ENCODE measurements at regions not wholly inside any gene's neighbourhood (a gene's known extent, or its start where the extent isn't known, plus 50 kb on each side); places are given as distances from the start of the nearest gene placed in this dataset.

DNA sequence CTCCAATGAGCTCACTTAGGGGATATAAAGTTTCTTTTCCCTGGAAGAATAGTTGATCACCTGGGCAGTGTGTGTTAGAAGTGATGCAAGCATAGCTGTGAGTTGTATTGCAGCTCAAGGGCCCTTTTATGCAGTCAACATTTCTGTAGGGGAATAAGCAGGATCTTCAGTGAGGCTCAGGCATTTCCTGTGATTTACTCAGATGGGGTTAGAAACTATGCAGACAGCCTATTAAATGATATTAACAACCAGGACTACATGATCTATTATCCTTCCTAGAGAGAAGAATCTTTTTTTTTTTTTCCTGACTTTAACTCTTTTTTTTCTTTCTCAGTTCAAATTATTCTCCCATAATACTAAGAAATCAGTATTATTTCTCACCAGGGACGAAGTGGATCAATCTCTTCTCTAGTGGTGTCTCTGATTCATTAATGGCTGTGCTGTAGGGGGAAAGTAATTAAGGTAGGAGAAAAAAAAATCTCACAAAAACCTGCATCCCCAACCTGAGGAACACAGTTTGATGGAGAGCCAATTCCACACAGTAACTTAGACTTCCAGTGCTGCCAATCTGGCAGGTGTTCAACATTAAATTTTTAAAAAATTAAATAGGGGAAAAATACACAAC is 126.4 kb upstream of the SLC10A2 start:
- DNase-seq (ENCODE audit: low read depth) = no peak

DNA sequence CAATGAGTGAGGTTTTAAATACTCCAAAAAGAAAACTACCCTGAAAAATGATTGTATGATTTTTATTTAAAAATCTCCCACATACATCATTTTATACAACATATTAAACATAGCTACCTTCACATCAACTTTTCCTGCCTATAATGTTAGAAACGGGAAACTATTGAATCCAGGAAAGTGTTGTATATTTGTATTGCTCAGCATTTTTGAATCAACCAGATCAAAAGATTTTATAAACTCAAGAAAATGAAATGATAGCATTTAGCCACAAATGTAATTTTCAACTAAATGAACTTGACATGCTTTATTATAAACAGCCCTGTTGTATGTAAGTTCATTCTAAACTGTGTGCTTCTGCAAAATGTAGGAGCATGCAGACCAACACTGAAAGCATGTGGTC is 124.6 kb upstream of the SLC10A2 start:
- DNase-seq (ENCODE audit: low read depth) = no peak

GRCh38 chr13:103188713-103189326 is 122.6 kb upstream of the SLC10A2 start:
- DNase-seq (ENCODE audit: low read depth) = no peak

DNA sequence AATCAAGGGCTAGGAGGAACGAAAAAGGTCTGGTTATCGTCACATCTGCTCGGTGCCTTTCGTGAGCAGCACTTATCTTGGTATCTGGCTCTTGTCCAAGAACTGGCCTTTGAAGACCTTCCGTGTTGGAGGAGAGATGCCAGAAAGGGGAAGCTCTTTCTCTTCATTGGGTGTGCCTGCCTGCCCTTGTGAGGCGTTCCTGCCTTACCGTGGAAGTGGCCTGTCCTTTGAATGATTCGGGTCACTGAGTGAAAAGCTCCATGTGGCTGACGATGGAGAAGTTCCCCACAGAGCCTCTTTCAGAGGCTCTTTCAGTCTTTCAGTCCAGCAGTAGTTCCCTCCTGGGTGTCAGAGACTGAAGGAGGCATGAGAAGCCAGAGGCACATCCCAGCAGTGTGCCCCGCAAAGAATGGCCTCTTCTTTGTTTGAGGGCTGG is 121.5 kb upstream of the SLC10A2 start:
- DNase-seq (ENCODE audit: low read depth) = no peak

DNA sequence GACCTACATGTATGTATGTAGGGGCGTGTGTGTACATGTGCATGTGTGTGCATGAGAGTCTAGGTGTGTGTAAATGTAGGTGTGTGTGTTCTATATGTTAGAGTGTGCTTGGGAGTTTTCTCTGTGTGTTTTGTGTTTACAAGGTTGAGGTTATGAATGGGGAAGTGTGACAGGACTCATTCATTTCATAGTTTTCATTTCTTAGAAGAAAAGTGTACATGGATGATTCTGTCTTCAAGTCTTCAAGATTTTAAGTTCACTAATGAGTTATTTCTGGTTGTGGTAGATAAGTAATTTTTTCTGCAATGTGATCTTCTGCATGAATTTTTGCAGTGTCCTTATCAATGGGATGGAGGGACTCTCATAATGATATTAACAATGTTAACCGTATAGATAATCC is 118.2 kb upstream of the SLC10A2 start:
- DNase-seq (ENCODE audit: low read depth) = no peak

DNA sequence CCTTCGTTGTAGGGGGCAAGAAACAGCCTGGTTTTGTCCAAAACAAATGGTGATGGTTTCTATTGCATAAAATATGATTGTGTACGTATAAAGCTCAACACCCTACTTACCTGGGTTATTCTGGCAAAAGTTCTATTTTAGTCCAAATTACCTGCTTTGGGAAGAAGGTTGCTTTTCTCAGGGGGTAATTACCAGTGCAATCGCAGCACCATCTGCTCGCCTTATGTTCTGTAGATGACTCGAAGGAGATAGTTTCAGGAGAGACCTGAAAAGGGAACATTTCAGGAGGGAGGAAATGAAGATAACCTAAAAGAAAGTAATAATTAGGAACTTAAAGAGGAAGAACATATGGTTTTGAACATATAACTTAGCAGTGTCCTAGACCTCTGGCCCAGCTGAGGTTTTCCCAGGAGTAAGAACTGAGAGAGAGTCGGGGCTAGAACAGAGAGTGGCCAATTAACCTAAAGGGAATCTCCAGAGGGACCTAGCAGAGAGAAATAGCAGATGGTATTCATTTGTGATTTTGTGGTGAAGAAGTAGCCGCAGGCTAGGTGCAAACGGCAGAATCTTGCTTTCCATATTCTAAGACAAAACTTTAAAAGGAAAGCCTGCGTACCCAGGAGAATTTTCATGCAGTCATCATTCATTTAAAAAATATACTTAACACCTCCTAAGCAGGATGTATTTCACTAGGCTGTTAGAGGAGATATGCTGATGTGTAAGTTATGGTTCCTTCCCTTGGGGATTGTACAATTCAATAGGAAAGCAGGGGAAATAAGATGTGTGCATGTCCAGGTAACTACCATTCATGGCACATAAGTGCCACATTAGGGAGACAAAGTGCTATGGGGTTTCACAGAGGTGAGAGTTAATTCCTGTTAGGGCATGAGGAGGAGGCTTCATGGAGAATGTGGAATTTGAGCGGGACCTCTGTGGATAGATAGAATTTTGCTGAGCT is 113.0 kb upstream of the SLC10A2 start:
- DNase-seq (ENCODE audit: low read depth) = no peak

- DNase-seq (ENCODE audit: low read depth) = no peak
These were observed 108.7 kb upstream of the SLC10A2 start for GRCh38 chr13:103174966-103175365.

- DNase-seq (ENCODE audit: low read depth) = no peak
These were observed 102.8 kb upstream of the SLC10A2 start for GRCh38 chr13:103168901-103169508.

- no peak for DNase-seq (ENCODE audit: low read depth)
These were observed 98.0 kb upstream of the SLC10A2 start for GRCh38 chr13:103164251-103164650.

DNA sequence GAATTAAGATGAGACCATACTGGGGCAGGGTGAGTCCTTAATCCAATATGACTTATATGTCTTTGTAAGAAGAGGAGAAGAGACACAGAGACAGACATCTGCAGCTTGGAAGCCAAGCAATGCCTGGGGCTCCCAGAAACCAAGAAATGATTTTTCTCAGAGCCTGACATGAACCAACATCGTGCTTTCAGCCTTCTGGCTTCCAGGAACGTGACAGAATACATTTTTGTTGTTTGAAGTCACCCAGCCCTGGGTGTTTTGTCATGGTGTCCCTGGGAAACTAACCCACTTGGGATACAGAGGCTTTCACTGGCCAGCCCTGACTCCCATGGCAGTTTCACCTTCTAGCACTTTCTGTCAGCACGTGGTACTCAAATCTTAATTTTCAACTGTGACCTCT is 95.3 kb upstream of the SLC10A2 start:
- no peak for DNase-seq (ENCODE audit: low read depth)

- no peak for DNase-seq (ENCODE audit: low read depth)
These were observed 91.4 kb upstream of the SLC10A2 start for GRCh38 chr13:103157434-103158145.

DNA sequence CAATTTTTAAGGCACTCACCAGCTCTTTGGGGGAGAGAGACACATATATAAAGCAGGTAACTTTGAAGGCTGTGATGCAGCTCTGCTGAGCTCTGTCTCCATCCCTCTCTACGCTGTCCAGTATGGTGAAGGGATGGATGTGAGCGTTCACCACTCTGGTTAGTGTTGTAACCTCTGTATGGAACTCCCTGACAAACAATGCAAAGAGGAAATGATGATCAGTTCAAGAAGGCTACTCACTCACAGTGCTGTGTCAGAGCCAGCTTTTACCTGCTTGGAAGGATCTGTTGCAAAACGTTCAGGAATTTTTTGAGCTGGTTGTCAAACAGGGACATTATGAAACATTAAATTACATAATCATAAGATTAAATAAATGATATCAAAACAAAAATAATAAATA is 90.8 kb upstream of the SLC10A2 start:
- no peak for DNase-seq (ENCODE audit: low read depth)

GRCh38 chr13:103156346-103156998 is 90.3 kb upstream of the SLC10A2 start:
- DNase-seq (ENCODE audit: low read depth) = no peak

GRCh38 chr13:103153466-103153865 is 87.2 kb upstream of the SLC10A2 start:
- no peak for DNase-seq (ENCODE audit: low read depth)

GRCh38 chr13:103147961-103148360 is 81.7 kb upstream of the SLC10A2 start:
- no peak for DNase-seq (ENCODE audit: low read depth)

- DNase-seq (ENCODE audit: low read depth) = no peak
These were observed 79.2 kb upstream of the SLC10A2 start for GRCh38 chr13:103145442-103145841.

DNA sequence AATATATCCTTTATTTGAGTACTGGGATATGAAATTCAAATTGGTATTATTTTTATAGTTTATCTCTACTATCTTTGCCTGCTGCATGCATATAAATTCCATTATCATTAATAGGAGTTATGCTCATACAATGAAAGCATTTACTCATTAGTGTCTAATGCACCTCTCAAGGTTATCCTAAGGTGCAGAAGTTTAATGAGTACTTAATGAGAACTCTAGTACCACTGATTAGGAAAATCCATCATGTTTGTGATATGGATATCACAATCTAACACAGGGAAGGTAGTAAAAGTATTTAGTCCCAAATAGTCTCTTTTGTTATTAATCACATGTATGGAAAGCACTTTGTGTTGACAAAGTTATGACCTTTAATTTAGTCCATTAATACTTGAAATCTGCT is 77.2 kb upstream of the SLC10A2 start:
- DNase-seq (ENCODE audit: low read depth) = no peak

GRCh38 chr13:103142151-103142550 is 75.9 kb upstream of the SLC10A2 start:
- DNase-seq (ENCODE audit: low read depth) = no peak

- DNase-seq (ENCODE audit: low read depth) = no peak
These were observed 73.9 kb upstream of the SLC10A2 start for GRCh38 chr13:103140001-103140671.

- no peak for DNase-seq (ENCODE audit: low read depth)
These were observed 68.1 kb upstream of the SLC10A2 start for GRCh38 chr13:103134271-103134670.

- DNase-seq (ENCODE audit: low read depth) = no peak
These were observed 67.3 kb upstream of the SLC10A2 start for GRCh38 chr13:103133556-103133955.

Data from activated T-helper 1 cell treated with Interleukin-2 at 50 U/mL for 16 hours (primary cell).